MM.1S (cell line): ENCODE measurements at regions not wholly inside any gene's neighbourhood (a gene's known extent, or its start where the extent isn't known, plus 50 kb on each side); places are given as distances from the start of the nearest gene placed in this dataset.

ENCODE experiments used
- DNase-seq: peaks from one replicate; pipeline ENCODE4 v3.0.0-alpha.2; 2015
- H2AFZ ChIP-seq: fragments of 300-600 bp; sonication (generic); 2 replicates; pipeline ENCODE4 v1.6.0; 2016; ENCODE audit warnings: antibody characterized with exemption, low read length
- H3F3A ChIP-seq: fragments of 300-600 bp; sonication (generic); 2 replicates; pipeline ENCODE4 v1.6.1; 2016; ENCODE audit warnings: mild to moderate bottlenecking, antibody characterized with exemption, low read length, moderate library complexity, mixed read lengths; ENCODE audit not compliant: insufficient read depth
- H3K27ac ChIP-seq: fragments of 300-600 bp; sonication (generic); 2 replicates; pipeline ENCODE4 v1.5.1; 2016; ENCODE audit warnings: mild to moderate bottlenecking, low read length
- H3K27me3 ChIP-seq: fragments of 300-600 bp; sonication (generic); replicated peaks from 2 replicates; pipeline ENCODE4 v1.6.0; 2016; ENCODE audit warnings: low read length; ENCODE audit not compliant: insufficient read depth
- H3K36me3 ChIP-seq: fragments of 300-600 bp; sonication (generic); replicated peaks from 2 replicates; pipeline ENCODE4 v1.6.1; 2016; ENCODE audit warnings: mild to moderate bottlenecking, low read length, mixed read lengths; ENCODE audit not compliant: insufficient read depth
- H3K4me1 ChIP-seq: fragments of 300-600 bp; sonication (generic); 2 replicates; pipeline ENCODE4 v1.6.1; 2016; ENCODE audit warnings: low read length, mixed read lengths
- H3K4me2 ChIP-seq: fragments of 300-600 bp; sonication (generic); 2 replicates; pipeline ENCODE4 v1.6.0; 2016; ENCODE audit warnings: low read depth, low read length
- H3K4me3 ChIP-seq: fragments of 300-600 bp; sonication (generic); 2 replicates; pipeline ENCODE4 v1.5.1; 2016; ENCODE audit warnings: low read length, mixed read lengths
- H3K79me2 ChIP-seq: fragments of 300-600 bp; sonication (generic); 2 replicates; pipeline ENCODE4 v1.6.1; 2016; ENCODE audit warnings: mixed run types, low read length, mixed read lengths
- H3K9ac ChIP-seq: fragments of 300-600 bp; sonication (generic); 2 replicates; pipeline ENCODE4 v1.6.1; 2016; ENCODE audit warnings: low read length, mixed read lengths
- H3K9me2 ChIP-seq: fragments of 300-600 bp; sonication (generic); replicated peaks from 2 replicates; pipeline ENCODE4 v1.6.1; 2016; ENCODE audit warnings: mild to moderate bottlenecking, low read length, mixed read lengths; ENCODE audit not compliant: insufficient read depth
- H3K9me3 ChIP-seq: fragments of 300-600 bp; sonication (generic); replicated peaks from 2 replicates; pipeline ENCODE4 v1.6.1; 2016; ENCODE audit warnings: mild to moderate bottlenecking, low read length, mixed read lengths; ENCODE audit not compliant: insufficient read depth
- H4K20me1 ChIP-seq: fragments of 300-600 bp; sonication (generic); 2 replicates; pipeline ENCODE4 v1.6.1; 2016; ENCODE audit warnings: mild to moderate bottlenecking, low read length, moderate library complexity, mixed read lengths; ENCODE audit not compliant: insufficient read depth
- EZH2 ChIP-seq: fragments of 300-600 bp; sonication (generic); optimal IDR thresholded peaks from 2 replicates; pipeline ENCODE3; 2017; ENCODE audit warnings: low read depth, mild to moderate bottlenecking, antibody characterized with exemption, low read length, mixed read lengths
- EZH2phosphoT487 ChIP-seq: fragments of 300-600 bp; sonication (generic); IDR thresholded peaks from 2 replicates; pipeline ENCODE4 v1.6.1; 2018; ENCODE audit warnings: antibody characterized with exemption, low read length
- TF ChIP-seq, protein P1 (sequence below): fragments of 300-600 bp; sonication (generic); IDR thresholded peaks from 2 replicates; pipeline ENCODE4 v1.5.1; 2016; ENCODE audit warnings: antibody characterized with exemption, low read length, mixed read lengths

DNA sequence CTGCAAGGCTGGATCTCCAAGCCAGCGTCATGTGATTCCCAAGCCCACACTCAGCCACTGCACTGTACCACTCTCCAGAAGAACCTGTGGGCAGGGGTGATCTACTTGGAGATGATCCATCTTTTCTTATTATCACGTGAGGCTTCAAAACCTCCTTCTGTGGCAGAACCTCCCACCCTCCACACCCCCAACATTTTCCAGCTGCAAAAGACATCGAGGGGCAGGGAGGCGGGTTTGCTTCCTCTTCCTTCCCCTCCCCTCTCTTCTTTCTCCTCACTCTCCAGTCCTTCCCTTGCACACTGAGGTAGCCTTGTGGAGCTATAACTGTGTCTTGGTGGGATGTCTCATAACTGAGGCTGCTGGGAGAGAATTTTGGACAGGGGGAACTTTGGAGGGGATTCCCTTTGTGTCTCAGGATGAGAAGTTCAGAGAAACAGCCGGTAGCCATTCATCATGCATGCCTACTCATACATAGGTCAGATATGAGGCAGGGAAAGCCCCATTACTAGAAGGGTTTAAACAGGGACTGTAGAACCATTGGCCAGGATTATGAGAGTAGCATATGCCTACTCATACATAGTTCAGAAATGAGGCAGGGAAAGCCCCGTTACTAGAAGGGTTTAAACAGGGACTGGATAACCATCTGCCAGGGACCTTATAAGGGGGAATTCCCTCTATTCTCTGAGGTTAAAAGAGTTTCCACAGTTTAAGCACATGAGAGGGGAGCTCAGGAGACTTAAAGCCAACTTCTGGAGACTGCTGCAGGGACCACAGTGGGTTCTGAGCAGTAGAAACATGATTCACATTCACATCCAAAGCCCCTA lies 420.7 kb upstream of the CADM1 start:
- Histone ChIP-seq H3K79me2 (no peaks in the 10 kb centered on the region), H3K36me3 (no peaks in the 10 kb centered on the region), H3K27me3 (no peaks in the 10 kb centered on the region), H2AFZ (peak overlapping the region; percentile 46), H4K20me1 (no peaks in the 10 kb centered on the region), H3K27ac (peak overlapping the region; percentile 58; the same call in 1 of the 2 replicates), H3K9me2 (no peaks in the 10 kb centered on the region), H3K9me3 (no peaks in the 10 kb centered on the region), H3F3A (peaks cover 20% of the 10 kb centered on the region), H3K4me2 (peak overlapping the region; percentile 59; the same call in 1 of the 2 replicates), H3K9ac (peak overlapping the region; percentile 14; the same call in 1 of the 2 replicates), H3K4me3 (no peak overlapping the region), H3K4me1 (peaks cover 51% of the 10 kb centered on the region)
- TF ChIP-seq EZH2phosphoT487: no peak
- TF ChIP-seq, protein P1, sequence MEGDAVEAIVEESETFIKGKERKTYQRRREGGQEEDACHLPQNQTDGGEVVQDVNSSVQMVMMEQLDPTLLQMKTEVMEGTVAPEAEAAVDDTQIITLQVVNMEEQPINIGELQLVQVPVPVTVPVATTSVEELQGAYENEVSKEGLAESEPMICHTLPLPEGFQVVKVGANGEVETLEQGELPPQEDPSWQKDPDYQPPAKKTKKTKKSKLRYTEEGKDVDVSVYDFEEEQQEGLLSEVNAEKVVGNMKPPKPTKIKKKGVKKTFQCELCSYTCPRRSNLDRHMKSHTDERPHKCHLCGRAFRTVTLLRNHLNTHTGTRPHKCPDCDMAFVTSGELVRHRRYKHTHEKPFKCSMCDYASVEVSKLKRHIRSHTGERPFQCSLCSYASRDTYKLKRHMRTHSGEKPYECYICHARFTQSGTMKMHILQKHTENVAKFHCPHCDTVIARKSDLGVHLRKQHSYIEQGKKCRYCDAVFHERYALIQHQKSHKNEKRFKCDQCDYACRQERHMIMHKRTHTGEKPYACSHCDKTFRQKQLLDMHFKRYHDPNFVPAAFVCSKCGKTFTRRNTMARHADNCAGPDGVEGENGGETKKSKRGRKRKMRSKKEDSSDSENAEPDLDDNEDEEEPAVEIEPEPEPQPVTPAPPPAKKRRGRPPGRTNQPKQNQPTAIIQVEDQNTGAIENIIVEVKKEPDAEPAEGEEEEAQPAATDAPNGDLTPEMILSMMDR: no peak
- no peak for TF ChIP-seq EZH2
- peak; percentile 96 for DNase-seq

DNA sequence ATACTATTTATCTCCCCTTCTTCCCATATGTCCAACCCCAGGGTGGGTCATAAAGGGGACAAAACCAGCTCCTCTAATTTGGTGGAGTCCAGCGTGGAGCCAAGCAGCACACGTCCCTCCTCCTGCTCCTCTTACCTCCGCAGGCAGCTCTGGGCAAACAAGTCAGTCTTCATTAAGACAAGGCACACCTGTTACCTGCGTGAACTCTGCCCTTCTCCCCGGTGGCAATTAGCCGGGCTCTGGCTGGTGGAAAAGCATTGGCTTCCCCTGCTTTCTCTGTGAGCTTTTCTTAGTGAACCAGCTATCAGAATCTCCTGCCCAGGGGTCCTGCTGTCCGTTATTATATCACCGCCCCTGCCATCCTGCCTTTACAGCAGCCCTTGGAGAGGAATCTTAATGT lies 418.7 kb upstream of the CADM1 start:
- Histone ChIP-seq H3K27ac (no peak overlapping the region), H3K27me3 (no peaks in the 10 kb centered on the region), H4K20me1 (no peaks in the 10 kb centered on the region), H3K79me2 (no peaks in the 10 kb centered on the region), H3K9me2 (no peaks in the 10 kb centered on the region), H3K4me2 (no peak overlapping the region), H3K4me3 (no peak overlapping the region), H3K9me3 (no peaks in the 10 kb centered on the region), H3K36me3 (no peaks in the 10 kb centered on the region), H3F3A (peaks cover 13% of the 10 kb centered on the region), H2AFZ (no peak overlapping the region), H3K4me1 (peaks cover 37% of the 10 kb centered on the region), H3K9ac (no peak overlapping the region)
- TF ChIP-seq, protein P1: no peak
- DNase-seq: no peak

DNA sequence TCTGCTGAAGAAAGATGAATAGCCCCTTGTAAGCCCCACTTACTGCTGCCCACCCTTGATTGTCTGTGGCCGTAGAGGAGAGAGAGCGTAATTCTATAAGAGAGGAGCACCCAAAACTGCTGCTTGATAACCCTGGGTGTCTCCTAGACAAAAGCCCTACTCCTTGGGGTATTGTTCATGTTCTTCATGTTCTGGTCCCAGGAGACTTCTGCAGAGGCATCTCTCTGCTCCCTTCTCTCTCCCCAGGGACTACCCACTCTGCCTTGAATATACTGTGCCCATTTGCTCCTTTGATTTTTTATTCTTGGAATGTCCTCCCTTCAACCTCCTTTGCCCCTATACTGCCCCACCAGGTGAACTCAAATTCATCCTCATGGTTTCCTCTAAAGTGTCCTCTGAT lies 417.8 kb upstream of the CADM1 start:
- Histone ChIP-seq H3K4me2 (no peak overlapping the region), H3F3A (peaks cover 8% of the 10 kb centered on the region)
- TF ChIP-seq, protein P1: no peak
- TF ChIP-seq EZH2: no peak
- TF ChIP-seq EZH2phosphoT487: no peak

More for the DNA sequence above, 417.8 kb upstream of the CADM1 start:
- H3K36me3 ChIP-seq: no peaks in the 10 kb centered on the region
- no peaks in the 10 kb centered on the region for H3K27me3 ChIP-seq
- DNase-seq: no peak
- no peaks in the 10 kb centered on the region for H4K20me1 ChIP-seq
- H3K4me3 ChIP-seq: no peak overlapping the region
- no peak overlapping the region for H2AFZ ChIP-seq
- no peak overlapping the region for H3K9ac ChIP-seq
- H3K79me2 ChIP-seq: no peaks in the 10 kb centered on the region
- no peaks in the 10 kb centered on the region for H3K9me2 ChIP-seq
- no peaks in the 10 kb centered on the region for H3K9me3 ChIP-seq
- no peak overlapping the region for H3K27ac ChIP-seq
- peaks cover 28% of the 10 kb centered on the region for H3K4me1 ChIP-seq
